ENCODE measurements at regions not wholly inside any gene's neighbourhood (a gene's known extent, or its start where the extent isn't known, plus 50 kb on each side); places are given as distances from the start of the nearest gene placed in this dataset.
"Not testable (repeated sequence)": the region's sequence is repeated elsewhere in the genome, so short reads cannot be mapped to it uniquely, and the experiment has no call there.

DNA sequence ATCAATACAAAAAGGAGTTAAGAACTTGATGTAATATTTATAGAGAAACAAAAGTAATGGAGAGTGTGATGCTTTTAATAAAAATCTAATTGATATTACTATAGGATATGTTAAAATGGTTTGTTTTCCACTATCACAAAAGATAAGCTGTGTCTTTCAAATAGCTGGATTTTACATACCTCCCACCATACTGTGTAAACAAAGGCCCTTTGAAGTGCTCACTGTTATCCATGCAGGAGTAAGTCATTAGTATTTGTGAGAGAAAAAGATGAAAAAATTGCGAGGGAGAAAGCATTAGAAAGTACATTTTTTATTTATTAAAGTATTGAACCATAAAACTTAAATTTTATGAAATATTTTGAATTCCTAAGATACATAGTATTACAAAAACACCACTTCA is 733.0 kb downstream of the GRIK2 start:
- no peak for DNase-seq

DNA sequence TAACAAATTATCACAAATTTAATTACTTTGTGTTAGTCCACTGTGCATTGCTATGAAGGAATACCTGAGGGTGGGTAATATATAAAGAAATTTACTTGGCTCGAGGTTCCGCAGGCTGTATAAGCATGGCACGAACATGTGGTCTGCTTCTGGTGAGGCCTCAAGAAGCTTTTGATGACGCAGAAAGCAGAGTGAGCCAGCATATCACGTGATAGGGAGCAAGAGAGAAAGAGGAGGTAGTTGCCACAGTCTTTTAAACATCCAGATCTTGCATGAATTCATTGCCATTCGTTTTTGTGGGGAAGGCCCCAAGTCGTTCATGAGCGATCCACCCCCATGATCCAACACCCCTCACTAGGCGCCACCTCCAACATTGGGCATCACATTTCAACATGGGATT is 733.7 kb downstream of the GRIK2 start:
- DNase-seq: no peak

DNA sequence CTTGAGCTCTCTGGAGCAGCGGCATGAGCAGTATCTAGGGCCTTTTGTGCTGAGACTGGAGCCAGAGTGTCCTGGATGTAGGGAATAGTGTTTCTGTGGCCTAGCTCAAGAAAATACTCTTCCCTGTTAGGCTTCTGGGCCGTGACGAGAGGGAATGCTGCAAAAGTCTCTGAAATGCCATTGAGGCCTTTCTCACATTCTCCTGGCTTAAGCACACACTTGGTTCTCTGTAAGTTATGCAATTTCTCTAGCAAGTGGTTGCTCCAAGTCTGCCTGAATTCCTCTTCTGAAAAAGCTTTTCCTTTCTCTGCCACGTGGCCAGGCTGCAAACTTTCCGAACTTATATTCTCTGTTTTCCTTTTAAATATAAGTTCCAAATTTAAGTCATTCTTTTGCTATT is 744.4 kb downstream of the GRIK2 start:
- DNase-seq: no peak

DNA sequence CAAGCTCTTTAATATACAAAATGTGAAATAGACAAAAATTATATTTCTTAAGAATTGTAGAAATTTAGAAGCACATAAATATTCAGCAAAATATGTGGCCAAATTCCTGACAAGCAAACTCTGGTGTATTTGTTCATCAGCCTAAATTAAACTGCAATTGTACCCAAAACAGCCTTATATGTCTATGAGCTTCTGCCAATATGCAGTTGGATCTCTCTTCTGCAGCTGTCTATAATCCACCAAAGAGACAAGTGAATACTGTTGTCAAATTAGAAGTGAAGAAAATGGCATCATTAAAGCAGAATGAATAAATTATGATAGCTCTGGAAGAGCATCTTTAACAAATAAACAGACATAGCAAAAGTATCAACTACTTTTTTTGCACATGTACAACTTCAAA is 755.7 kb downstream of the GRIK2 start:
- no peak for DNase-seq

DNA sequence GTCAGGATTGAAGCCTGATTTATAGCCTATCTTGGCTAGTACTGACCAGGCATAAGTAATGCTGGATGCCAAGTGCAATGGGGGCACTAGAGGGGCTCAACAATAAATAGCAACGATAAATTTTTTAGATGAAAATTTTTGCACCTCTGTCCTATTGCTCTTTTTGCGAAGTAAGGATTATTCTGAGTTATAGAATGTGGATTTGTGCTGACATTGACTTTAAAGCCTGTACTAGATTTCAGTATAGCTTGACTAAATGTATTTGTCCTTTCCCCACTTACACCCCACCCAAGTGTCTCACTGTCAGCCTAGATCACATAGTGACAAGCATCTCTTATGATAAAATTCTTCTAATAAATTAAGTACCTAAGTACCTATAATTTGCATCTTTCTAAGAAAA is 757.0 kb downstream of the GRIK2 start:
- no peak for DNase-seq

DNA sequence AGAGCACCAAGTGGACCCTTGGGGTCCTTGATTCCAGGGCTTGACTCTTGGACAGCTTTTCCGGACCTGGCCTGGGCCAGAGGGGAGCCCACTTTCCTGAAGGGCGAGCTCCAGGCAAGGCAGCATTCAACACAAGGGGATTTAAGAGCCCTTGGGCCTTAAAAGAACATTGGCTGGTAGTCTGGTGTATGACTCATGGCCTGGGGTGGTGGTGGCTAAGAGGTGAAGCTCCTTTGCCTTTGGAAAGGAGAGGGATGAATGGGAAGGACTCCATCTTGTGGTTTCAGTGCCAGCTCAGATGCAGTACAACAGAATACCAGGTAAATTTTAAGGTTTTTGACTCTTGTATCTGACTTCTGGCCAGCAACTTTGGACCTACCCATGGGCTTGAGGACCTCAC is 760.7 kb downstream of the GRIK2 start:
- no peak for DNase-seq

DNA sequence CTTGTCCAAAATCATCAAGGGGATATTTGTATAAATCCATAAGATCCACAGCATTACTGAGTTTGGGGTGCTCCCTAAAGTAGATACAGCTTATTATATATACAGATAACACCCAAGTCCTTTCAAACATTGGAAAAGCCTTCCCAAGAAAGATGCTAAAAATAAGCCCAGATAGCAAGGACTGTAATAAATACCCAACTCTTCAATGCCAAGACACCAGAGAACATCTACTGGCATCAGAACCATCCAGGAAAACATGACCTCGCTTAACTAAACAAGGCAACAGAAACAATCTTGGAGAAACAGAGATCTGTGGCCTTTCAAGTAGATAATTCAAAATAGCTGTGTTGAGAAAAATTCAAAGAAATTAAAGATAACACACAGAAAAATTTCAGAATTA is 761.4 kb downstream of the GRIK2 start:
- DNase-seq: no peak

DNA sequence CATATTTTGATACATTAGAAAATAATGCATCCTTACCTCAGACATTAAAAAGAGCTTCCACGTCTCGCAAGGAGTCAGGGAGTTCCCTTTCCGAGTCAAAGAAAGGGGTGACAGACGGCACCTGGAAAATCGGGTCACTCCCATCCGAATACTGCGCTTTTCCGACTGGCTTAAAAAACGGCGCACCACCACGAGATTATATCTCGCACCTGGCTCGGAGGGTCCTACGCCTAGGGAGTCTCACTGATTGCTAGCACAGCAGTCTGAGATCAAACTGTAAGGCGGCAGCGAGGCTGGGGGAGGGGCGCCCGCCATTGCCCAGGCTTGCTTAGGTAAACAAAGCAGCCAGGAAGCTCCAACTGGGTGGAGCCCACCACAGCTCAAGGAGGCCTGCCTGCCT is 776.3 kb downstream of the GRIK2 start:
- not testable (repeated sequence) for DNase-seq

DNA sequence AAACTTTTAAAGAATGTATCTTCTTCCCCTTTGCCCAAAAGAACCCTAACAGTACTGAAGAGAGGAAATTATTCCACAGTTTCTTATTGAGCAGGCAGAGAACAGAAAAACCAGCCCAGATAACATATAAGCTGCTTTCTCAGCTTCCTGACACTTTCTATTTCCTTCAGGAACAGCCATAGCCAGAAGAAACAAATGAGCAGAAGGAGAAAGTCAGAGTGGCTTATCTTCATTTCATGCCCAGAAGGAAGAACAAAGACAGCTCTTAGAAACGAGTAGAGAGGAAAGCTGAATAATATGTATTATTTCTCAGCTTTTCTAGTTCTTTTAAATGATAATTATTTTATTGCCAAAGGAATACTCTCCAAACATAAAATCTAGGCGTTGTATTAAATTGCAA is 793.7 kb downstream of the GRIK2 start:
- DNase-seq: no peak

DNA sequence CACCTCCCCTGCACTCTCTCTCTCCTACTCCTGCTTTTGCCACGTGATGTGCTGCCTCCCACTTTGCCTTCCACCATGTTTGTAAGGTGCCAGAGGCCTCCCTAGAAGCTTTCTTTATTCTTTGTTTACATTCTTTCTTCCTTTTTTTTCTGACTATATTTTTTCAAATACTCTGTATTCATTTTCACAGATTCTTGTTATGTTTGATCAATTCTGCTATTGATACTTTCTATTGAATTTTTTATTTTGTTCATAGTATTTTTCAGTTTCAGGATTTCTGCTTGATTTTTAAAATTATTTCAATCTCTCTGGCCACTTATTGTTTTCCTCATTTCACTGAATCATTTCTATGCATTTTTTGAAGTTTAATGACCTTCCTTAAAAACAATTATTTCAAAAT is 801.8 kb downstream of the GRIK2 start:
- DNase-seq: no peak

DNA sequence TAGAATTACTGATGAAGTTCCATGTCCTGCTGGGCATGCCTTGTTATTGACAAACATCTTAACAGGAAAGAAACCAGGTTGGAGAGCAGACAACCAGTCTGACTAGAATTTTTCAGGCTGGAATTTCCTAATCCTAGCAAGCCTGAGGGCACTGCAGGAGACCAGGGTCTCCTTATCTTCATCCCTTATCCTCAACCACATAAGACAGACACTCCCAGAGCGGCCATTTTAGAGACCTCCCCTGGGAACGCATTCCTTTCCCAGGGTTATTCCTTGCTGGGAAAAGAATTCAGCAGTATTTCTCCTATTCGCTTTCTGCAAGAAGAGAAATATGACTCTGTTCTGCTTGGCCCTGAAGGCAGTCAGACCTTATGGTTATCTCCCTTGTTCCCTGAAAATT is 803.7 kb downstream of the GRIK2 start:
- DNase-seq: no peak

DNA sequence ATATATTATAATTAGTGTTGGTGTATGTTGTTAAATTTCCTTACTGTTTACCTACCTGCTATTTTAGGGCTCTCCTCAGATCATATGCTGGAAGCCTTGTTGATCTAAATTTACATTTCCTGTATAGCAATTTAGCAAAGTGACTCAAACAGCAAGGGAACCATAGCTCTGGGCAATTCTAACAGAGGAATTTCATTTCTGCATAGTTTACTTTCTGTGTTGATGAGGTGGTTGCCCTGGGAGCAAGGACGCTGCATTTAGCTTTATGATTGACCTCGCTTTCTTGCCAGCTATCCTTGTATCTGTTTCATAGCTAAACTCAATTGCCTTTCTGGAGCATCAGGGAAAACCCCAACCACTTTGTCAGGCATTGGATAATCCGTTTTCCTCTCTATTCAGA is 810.8 kb downstream of the GRIK2 start:
- DNase-seq: no peak

DNA sequence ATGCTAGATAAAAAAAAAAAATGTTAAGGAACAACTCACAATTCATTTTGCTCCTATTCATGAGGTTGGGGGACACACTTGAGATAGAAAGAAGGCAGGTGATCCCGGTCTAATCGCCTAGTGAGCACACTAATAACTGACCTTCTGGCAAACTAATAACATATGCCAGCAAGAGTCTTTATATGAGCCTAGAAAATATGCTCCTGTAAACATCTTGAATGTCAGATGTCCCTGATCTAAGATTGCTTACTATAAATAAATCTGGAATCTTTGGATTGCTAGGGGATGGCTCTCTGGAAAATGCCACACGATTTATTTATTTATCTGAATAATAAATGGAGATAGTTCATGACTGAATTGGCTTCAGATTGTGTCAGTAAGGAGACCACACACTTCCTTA is 821.9 kb downstream of the GRIK2 start:
- DNase-seq: peak; percentile 9

DNA sequence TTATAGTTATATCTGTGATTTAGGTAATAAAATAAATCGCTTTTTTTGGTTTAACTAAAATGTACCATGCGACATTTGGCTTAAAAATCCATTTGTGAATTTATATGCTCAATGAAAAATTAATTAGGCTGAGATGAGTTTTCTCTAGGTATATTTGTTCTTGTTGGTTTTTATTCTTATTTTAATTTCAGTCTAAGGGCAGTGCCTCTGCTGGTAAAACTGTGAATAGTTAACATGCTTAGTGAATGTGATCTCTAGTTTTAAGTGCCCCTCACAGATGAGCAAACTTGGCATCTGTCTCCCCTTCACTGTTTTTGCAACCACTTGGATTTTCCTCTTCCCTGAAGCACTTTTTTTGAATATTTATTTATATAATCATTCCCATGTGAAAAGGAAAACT is 822.7 kb downstream of the GRIK2 start:
- DNase-seq: no peak

DNA sequence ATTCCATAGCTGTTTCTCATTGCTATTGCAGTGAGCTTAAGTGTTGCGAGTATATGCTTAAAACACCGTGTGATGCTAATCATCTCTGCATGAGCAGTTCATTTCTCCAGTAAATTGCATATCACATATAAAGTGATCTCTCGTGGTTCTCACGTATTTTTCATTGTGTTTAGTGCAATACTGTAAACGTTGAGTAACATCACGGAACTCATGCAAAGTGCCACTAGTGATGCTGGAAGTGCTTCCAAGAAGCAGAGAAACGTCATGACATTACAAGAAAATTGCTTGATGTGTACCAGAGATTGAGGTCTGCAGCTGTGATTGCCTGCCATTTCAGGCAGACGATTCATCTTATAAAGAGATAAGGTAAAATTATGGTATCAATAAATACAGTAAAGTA is 830.4 kb downstream of the GRIK2 start:
- peak; percentile 34 for DNase-seq

DNA sequence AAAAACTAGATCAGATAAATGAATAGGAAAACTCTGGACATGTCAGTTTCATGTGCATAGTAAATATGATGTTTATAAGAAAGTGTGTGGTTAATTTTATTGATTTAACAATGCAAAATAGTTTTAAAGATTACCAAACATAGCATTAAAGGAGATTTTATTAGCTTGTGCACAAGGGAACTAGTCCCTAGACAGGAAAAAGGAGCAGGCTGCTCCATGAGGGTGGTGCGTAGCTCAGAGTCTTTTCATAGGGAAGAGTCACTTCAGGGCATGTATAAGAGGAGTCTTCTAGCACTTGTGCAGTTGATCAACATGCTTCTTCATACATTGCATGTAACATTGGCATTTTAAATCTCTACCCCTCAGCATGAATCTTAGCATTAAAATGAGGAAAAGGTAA is 835.8 kb downstream of the GRIK2 start:
- DNase-seq: no peak
